CD4-positive, alpha-beta T cell treated with Interleukin-1 beta for 1 hour (primary cell): ENCODE measurements at regions not wholly inside any gene's neighbourhood (a gene's known extent, or its start where the extent isn't known, plus 50 kb on each side); places are given as distances from the start of the nearest gene placed in this dataset.
"Not testable (repeated sequence)": the region's sequence is repeated elsewhere in the genome, so short reads cannot be mapped to it uniquely, and the experiment has no call there.

Source experiments
- DNase-seq, 2 donors: peaks; one replicate each; pipeline ENCODE4 v3.0.0-alpha.2; 2020 to 2022

DNA sequence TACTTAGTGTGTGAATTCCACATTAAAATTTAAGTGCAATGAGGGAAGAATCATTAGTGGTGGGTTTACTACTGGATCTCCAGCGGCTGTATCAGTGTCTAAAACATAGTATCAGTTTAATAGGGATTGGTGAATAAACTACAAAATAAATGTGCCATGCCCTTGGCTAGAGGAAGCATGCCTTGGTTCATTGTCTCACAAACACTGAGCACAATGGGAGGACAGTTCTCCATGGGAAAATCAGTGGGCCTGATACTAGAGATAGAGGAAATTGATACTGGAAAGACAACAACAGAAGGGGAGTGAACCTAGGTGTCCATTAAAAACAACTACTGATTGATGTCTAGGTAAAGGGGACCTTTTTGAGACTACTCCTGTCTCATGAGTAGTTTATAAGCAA, 971.6 kb downstream of the SUCLG1 start:
- DNase-seq = no peak

DNA sequence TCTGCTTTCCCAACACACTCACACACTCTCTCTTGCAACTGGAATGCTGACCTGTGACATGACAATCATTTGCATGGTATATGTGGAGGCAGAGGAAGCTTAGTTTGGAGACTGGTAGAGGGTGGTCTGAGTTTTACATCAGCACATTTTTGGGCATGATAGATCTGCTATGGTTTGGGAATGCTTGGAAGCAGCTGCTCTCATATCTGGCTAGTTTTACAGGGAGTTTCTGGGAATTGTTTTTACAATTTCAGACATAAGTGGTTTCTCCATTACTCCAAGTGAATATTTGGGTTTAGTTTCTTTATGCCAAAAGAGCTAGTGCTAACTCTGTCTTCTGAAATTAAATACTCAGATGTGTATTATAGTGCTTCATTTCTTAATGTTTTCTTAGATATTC, 977.6 kb downstream of the SUCLG1 start:
- DNase-seq = no peak

DNA sequence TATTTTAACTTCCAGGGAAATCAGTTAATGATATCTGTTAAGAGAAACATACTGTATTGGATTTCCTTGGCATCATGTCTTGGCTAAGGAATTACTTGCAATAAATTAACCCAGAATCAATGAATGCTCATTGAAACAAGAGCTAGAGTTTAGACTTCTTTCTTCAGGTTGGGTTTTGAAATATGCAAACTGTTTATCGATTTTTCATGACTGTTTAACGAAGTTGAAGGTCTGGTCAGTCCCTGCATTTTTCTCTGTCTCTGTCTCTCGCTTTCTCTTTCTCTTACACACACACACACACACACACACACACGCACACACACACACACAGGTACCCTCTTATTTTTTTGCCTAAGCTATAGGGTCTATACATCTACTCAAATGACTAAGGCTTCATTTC, 981.0 kb downstream of the SUCLG1 start:
- no peak for DNase-seq

DNA sequence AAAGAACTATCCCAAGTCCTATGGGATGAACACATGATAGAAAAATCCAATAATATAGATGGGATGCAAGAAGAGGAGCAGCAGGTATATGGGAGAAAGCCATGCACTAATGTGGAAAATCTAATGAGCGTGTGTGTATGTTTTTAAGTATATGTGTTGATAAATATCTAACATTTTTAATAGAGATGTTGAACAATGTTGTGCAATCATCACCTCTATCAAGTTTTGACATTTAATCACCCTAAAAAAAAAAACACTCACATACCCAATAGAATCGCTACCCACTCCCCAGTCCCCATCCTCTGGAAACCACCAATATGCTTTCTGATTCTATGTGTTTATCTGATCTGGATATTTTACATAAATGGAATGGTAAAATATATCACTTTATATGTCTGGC, 983.7 kb downstream of the SUCLG1 start:
- DNase-seq = no peak

DNA sequence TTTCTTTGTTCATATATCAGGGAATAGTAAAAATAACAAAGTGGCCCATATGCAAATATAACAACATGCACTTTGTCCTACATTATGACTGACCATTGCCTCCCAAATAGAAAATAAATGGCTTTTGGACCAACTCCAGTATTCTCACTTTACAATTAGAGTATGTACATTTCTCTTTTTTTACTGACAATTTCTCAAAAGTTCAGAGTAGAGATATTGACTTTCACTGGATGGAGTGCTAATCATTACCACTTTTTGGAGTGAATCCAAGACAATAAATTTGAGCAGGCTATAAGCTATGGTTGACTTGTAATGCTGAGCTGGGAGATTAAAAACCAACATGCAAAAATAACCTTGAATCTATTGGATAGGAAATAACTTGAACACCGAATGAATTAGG, 987.4 kb downstream of the SUCLG1 start:
- no peak for DNase-seq

DNA sequence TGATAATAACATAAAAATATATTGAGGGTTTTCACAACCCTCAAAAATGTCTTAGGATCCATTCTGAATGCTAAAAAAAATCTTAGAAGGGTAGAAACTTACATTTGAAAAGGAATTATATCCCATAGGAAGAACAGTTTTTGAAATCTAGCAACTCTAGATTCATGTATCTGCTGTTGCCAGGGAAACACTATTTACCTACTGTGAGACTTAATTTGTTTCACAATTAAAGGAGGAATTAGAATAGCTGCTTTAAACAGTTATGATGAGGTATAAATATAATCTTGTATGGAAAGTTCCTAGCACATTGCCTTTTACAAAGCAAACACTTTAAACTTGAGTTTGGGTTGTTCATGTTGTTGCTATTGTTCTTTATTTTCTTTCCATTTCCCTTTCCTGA, 988.2 kb downstream of the SUCLG1 start:
- DNase-seq = no peak

DNA sequence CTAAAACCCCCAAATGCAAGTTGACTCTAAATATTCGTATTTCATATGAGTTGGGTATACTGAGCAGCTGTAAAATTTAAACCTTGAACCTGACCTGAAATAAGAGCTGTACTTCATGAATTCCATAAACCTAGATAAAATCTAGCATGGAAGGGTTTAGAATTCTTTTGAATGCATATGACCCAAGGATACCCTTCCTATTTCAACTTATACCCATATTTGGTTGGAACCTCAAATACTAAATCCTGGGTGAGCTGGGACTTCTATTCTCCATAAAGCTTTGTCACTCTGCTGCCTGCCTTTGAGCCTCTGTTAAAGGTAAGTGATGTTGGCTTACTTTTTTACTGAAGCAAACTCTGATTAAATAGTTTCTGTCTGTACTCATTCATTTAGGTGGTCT, 994.6 kb downstream of the SUCLG1 start:
- DNase-seq = no peak

DNA sequence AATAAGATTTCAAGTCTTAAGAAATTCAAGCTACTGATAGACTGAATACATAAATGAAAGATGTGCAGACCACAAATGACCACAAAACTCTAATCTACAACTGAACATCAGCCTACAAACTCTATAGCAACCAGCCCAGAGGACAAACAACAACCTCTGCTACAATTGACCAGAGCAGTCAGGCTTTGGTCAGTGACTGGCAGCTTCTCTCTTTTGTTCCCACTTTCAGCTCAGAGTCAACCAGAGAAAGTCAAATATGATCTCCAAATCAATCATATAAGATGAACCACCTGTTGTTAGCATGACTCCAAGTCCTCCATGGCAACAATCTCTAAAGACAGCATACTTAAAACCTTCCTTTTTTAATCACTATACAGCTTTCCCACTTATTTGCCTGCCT, 996.2 kb downstream of the SUCLG1 start:
- no peak for DNase-seq

DNA sequence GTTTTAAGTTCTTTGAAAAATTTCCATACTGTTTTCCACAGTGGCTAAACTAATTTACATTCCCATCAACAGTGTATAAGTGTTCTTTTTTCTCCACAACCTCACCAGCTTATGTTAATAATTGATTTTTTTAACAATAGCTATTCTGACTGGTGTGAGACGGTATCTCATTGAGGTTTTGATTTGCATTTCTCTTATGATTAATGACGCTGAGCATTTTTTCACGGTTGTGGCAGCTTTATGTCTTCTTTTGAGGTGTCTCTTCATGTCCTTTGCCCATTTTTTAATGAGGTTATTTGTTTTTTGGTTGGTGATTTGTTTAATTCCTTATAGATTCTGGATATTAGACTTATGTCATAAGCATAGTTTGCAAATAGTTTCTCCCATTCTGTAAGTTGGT, 997.9 kb downstream of the SUCLG1 start:
- DNase-seq = no peak

DNA sequence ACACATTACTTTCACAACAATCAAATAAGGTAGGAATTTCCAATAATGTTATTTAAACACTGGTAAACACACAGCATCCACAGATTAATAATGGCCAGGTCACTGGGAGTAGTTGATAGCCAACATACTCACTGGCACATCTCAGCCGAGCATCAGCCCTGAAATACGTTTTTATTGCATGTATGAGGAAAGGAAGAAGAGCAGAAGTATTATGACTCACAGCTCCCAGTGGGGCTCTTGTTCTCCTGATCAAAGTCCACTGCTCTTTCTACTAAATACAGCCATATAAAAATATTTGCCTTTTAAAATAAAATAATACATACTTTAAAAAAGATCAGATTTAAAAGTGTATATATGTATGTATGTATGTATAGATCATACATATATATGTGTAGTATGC, 999.6 kb downstream of the SUCLG1 start:
- DNase-seq = no peak

DNA sequence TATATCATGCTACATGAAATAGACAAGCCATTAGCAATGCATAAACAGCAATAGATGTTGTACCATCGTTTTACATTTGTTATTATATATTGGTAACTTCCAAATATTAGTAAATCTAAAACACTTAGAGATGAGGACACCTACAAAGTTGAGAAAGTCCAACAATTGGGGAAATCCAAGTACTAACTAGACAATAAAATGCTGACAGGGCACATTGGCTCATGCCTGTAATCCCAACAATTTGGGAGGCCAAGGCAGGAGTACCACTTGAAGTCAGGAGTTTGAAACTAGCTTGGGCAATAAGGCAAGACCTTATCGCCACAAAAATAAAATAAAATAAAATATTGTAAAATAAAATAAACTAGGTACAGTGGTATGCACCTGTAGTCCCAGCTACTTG, 1023.1 kb downstream of the SUCLG1 start:
- no peak for DNase-seq

DNA sequence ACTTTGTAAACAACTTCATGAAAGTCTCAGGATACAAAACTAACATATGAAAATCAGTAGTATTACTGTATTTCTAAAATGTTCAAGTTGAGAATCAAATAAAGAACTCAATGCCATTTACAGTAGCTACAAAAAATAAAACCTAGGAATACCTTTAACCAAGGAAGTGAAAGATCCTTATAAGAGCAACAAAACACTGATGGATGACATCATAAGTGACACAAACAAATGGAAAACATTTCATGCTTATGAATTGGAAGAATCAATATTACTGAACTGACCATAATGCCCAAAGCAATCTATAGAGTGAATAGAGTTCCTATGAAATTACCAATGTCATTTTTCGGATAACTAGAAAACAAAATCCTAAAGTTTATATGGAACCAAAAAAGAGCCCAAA, 1038.1 kb downstream of the SUCLG1 start:
- DNase-seq = no peak

DNA sequence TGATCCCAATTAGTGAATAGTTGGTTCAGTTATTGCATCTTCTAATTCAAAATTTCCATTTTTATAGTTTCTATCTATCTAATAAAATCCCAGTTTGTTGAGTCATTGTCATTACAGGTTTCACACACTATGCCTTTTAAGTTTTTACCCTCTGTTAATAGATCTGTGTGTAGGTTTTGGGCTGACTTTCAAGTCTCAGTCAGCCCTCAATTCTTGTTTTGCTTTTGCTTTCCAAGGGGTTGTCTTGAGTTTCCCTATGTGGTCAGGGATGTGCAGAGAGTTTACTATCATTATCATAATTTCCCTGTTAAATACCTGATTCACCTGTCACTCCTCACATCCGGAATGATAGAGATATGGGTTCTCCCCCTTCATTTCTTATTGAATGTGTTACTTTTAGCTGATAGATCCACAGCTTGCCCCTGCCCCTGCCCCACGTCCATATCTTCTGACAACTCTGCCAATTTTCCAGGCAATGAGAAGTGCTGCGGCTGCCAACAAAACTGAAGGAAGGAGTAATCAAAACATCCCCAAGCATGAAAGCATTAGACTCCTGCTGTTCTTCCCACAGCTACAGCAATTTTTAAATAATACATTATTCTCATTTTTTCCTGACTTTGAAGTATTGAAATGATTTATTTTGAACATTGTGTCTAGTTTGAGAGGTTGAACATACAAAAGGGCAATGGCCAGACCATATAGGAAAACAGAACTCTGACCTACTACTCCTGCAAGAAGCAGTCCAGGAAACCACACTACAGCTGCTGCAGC, 1064.8 kb downstream of the SUCLG1 start:
- no peak for DNase-seq

DNA sequence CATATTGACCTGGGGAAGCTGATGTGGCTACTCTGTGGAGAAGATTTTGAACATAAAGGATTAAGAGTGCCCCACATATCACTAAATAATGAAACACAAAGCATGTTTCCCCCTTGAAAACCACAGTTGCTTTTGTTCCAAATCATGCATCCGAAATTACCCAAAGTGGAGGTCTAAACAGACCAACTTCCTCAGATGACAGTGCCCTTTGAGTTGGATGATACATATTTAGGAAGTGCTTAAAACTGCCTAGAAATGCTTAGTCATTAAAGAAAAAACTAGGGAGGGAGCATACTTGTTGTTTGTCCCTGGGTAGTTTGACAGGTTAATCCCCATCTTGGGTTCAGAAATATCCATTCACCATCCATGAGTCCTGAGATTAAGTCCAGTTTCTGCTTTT, 1070.3 kb downstream of the SUCLG1 start:
- no peak for DNase-seq

DNA sequence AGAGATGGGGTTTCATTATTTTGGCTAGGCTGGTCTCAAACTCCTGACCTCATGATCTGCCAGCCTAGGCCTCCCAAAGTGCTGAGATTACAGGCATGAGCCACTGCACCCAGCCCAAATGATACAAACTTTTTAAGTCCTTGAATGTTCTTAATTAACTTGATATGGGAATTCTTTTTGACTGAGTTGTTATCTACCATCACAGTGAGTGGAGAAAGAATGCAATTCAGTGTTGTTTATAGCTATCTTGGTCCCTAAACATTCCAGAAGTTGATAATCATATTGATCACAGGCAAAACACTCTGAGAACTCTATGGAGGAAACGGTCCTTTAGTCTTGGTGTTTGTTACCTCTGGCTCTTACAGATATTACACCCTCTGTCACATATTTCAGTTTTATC, 1072.5 kb downstream of the SUCLG1 start:
- no peak for DNase-seq

DNA sequence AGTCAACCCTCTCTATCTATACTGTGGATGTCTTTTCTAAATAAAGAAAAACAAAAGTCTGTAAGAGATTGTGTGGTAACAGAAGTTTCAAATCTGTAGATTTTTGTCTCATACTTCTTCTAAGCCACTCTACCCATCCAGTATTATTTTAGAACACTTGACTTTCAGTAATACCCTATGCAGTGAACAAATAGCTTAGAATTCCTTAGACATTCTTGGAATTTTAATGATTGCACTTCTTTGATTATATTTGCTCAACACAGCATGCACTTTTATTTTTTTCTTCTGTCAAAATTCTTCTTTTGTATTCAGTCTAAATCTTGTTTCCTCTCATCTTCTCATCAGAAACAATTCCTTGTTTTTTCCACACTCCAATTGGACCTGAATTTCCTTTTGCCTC, 1080.2 kb downstream of the SUCLG1 start:
- no peak for DNase-seq

DNA sequence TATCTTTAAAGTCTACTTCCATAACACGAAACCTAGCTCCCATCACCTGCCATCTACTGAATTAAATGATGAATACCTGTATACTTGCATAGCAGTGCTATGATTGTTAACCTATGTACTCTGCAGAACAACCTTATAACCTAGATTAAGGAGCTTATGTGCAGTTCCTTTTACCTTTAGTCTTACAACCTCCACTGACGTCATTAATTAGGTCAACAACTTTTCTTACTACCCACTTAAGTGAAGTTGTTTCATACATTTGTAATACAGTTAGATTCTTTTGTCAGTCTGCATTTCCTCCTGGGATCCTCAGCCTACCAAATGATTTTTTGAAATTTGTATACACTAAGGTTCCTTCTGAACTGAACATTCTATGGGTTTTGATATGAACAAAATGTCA, 1082.3 kb downstream of the SUCLG1 start:
- DNase-seq = no peak

DNA sequence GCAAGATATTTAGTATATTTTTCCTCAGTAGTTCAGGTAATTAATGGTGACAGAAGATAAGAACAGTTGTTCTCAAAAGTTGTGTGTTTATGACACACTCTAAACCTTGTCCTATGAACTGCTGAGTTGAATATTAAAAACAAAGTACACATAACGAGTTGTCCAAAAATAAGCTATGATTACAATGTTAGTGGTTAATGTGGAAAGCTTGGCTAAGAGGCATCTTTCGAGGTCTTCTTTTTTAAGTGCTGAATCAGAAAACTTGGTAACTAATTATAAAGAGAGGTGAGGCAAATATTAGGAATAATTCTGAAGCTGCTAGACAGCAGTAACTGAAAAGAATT, 1088.7 kb downstream of the SUCLG1 start:
- no peak for DNase-seq

DNA sequence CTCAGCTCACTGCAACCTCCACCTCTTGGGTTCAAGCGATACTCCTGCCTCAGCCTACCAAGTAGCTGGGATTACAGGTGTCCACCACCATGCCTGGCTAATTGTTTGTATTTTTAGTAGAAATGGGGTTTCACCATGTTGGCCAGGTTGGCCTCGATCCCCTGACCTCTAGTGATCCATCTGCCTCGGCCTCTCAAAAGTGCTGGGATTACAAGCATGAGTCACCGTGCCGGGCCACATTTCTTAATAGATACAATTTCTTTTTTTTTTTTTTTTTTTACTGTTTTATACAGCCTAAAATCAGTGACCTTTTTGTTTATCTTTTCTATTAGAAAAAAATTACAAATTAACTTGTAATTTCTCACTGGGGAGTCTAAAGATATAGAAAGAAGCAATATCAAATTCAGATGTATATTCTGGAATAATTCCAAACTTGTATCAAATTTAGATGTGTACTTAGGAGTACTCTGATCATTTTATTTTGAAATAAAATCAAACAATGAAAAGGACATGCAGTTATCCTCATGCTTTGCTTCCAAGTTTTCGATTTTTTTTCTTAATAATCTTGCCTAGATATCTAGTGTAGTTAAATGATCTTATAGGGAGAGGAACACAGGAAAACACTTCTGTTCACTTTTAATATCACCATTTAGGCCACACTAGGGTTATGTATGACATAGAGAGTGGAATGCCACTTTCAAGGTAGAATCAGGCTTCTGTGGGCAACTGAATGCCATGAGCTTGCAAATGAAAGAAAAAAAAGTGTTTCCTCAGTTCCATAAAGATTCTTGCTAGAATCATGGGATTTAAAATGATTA, 1089.3 kb downstream of the SUCLG1 start:
- DNase-seq = no peak

DNA sequence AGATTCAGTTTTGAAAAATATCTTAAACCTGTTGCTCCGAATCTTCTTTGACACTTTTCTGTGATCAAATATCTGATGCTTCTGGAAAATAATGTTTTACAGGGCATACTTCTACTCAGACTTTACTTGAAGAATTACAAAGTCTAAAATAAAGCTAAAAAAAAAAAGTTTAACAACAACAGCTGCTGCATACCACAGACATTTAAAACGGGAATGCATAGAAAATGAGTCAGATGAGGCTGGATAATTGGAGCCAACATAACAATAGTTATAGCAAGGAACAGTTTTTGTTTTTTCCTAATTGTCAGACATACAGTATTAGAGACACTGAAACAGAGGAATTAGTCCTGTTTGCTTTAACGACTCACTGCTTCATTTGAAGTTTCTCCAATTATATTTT, 1090.2 kb downstream of the SUCLG1 start:
- DNase-seq = no peak

DNA sequence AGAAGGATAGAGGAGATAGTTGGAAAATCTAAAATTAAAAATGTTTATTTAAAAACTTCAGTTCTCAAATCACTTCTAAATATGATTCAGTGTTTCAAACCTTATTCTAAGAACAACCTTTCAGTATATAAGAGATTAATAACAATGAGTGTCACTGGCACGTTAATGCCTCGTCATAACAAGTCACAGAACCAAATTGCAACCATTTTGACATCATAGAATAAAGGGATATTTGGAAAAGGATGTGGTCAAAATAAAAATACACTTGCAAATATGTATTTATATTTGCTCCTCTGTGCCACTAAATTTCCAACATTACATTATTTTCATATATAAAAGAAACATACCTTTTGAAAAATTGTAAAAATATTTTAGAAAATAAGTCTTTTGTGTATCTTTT, 1090.6 kb downstream of the SUCLG1 start:
- DNase-seq = no peak

DNA sequence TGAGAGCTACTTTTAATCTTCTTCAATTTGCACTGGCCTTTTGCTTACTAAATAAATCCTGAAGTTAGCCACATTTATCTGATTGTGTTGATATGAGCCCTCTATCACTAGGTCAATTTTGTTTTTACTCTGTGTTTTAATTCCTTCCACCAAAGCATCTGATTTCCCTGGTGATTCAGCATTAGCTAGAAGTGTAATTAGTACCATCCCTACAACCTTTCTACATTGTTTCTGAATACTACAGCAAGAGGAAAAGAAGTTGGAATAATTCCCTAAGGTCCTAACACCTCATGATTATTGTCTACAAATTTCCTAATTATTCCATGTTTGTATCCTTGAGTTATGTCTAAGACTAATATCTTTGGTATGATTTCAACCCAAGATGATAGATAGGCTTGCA, 1093.6 kb downstream of the SUCLG1 start:
- no peak for DNase-seq

DNA sequence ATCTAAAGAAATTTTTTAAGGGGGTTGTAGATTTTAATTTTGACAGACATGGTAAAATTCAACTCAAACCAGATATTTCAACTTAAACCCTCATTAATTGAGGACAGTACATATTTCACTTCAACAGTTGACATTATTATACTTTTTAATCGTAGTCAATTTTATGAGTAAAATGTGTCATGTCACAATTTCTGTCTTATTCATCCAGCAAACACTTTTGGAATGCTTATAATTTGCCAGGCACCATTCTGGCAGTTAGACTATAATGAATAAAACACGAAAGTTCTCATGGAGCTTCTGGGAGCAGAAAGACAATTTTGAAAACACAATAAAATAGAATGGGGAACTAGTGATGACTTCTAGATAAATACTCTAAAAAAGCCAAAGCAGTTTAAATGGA, 1094.8 kb downstream of the SUCLG1 start:
- DNase-seq = no peak

DNA sequence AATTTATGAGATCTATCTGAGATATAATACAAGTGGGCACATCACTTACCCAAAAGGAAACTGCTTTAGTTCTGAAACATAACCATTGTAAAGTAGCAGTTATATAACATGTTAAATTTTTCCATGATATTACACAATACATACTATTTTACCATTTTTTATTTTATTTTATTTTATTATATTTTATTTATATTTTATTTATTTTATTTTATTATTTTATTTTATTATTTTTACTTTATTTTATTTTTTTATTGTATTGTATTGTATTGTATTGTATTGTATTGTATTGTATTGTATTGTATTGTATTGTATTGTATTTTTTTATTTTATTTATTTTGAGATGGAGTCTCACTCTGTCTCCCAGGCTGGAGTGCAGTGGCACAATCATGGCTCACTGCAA, 1095.9 kb downstream of the SUCLG1 start:
- DNase-seq = not testable (repeated sequence)

DNA sequence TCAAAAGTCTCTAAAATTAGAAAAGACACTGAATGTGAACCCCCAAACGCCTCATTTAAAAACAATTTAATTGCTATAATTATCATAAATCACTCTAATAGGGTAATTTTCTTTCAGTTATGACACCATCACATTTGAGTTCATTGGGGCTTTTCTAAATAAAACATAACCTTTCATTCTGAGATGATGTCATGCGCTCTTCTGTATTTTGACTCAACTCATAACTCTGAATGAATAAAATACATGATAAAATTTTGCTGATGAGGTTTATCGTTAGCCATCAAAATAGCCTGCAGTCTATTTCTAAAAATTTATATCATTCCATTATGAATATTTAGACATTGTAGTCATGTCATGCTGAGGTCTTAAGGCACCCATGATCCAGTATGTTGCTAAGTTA, 1099.7 kb downstream of the SUCLG1 start:
- no peak for DNase-seq
